Neural crest cell (in vitro differentiated cells): ENCODE measurements at regions not wholly inside any gene's neighbourhood (a gene's known extent, or its start where the extent isn't known, plus 50 kb on each side); places are given as distances from the start of the nearest gene placed in this dataset.

Experiments used
- DNase-seq: peaks from one replicate; pipeline ENCODE4 v3.0.0; 2021; ENCODE audit warnings: low read depth, mixed read lengths, low spot score
- H3K27ac Mint-ChIP-seq: one replicate; pipeline ENCODE4 v1.8.0; 2021; ENCODE audit warnings: mild to moderate bottlenecking, mixed read lengths; ENCODE audit not compliant: unreplicated experiment
- H3K27me3 Mint-ChIP-seq: 2 replicates; pipeline ENCODE4 v1.8.0; 2021; ENCODE audit warnings: low read depth, mild to moderate bottlenecking, mixed read lengths
- H3K36me3 Mint-ChIP-seq: 2 replicates; pipeline ENCODE4 v1.8.0; 2021; ENCODE audit warnings: low read depth, mild to moderate bottlenecking, mixed read lengths
- H3K4me1 Mint-ChIP-seq: 2 replicates; pipeline ENCODE4 v1.8.0; 2021; ENCODE audit warnings: mixed read lengths
- H3K4me3 Mint-ChIP-seq: one replicate; pipeline ENCODE4 v1.8.0; 2021; ENCODE audit warnings: mild to moderate bottlenecking, mixed read lengths
- H3K9me3 Mint-ChIP-seq: 2 replicates; pipeline ENCODE4 v1.8.0; 2021; ENCODE audit warnings: mixed read lengths
- TF ChIP-seq, protein P1 (sequence below): fragments of 200-600 bp; sonication (generic); conservative IDR thresholded peaks from 2 replicates; pipeline ENCODE4 v1.5.0; 2021; ENCODE audit warnings: antibody characterized with exemption, mild to moderate bottlenecking

DNA sequence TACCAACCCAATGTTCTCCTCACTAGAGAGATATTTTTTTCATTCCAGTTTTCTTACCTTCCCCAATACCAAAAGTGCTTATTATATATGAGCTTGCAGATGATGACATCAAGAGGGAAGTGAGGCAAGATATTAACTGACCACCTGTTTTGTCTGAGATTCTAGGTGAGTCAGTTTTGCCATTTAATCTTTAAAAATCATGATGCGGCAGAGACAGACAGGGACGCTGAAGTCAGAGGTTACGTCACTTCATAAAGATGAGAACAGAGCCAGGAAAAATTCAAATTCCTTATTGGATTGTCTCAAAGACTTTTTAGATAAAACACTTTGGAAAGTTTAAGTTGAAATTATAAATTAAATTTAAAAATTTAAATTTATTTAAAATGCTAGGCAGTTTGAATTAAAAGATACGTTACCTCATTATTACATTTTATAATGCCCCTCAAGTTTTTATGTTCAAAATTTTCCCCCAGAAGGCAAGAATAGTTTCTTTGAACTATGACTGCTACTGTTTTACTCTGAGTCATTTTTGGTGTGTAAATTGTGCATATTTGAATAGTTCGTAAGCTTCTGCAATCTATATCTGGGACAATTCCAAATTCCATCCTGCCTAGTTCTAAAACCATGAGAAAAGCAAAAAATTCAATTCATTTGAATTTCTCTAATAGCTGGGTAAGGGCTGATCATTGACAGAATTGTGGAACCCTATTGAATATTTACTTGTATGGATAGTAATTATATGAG, 839.6 kb upstream of the GOT2 start:
- Mint-ChIP-seq H3K36me3 (no peaks in the 10 kb centered on the region), H3K27me3 (no peaks in the 10 kb centered on the region), H3K9me3 (no peaks in the 10 kb centered on the region), H3K4me1 (peaks cover 6% of the 10 kb centered on the region), H3K4me3 (no peak overlapping the region), H3K27ac (no peak overlapping the region)
- DNase-seq = no peak
- TF ChIP-seq, protein P1, sequence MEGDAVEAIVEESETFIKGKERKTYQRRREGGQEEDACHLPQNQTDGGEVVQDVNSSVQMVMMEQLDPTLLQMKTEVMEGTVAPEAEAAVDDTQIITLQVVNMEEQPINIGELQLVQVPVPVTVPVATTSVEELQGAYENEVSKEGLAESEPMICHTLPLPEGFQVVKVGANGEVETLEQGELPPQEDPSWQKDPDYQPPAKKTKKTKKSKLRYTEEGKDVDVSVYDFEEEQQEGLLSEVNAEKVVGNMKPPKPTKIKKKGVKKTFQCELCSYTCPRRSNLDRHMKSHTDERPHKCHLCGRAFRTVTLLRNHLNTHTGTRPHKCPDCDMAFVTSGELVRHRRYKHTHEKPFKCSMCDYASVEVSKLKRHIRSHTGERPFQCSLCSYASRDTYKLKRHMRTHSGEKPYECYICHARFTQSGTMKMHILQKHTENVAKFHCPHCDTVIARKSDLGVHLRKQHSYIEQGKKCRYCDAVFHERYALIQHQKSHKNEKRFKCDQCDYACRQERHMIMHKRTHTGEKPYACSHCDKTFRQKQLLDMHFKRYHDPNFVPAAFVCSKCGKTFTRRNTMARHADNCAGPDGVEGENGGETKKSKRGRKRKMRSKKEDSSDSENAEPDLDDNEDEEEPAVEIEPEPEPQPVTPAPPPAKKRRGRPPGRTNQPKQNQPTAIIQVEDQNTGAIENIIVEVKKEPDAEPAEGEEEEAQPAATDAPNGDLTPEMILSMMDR = no peak

DNA sequence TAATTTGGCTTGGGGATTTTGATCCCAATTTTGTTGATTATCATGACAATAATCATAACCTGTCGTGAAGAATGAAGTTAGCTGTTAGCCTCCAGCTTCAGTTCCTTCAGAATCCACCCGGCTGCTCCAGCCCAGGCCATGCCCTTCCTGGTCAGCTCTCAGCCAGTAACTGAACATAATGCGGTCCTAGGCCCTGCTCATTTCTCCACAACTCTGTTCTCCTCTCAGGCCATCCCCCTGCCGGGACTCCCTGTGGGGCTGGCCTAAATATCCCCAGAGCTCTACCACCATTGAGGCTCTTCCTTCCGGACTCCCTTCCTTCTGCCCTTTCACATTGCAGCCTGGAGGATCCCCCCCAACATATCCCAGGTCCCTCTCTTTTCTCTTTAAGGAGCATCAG, 833.4 kb upstream of the GOT2 start:
- no peak overlapping the region for H3K4me3 Mint-ChIP-seq
- peaks cover 11% of the 10 kb centered on the region for H3K4me1 Mint-ChIP-seq
- no peak overlapping the region for H3K27ac Mint-ChIP-seq
- peaks cover 2% of the 10 kb centered on the region for H3K9me3 Mint-ChIP-seq
- TF ChIP-seq, protein P1 = no peak
- no peak for DNase-seq
- H3K27me3 Mint-ChIP-seq = no peaks in the 10 kb centered on the region
- H3K36me3 Mint-ChIP-seq = peaks cover 2% of the 10 kb centered on the region

DNA sequence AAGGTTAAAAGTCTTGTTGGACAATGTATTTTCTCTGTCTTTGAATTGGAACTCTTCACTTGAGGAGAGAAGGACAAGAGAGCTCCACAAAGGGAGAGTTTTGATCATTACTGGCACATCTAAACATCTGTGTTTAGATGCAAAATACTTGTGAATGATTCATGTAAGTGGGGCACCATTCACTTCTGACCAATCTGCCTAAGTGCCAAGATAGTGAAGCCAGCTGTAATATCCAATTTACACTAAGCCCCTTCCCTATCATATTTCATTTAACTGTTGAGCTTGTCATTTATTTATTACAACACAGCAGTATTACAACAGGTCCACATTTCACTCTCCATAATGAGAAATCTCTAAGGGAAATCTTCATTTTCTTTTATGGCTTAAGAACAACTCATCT, 832.3 kb upstream of the GOT2 start:
- Mint-ChIP-seq H3K27ac (no peak overlapping the region), H3K9me3 (peaks cover 2% of the 10 kb centered on the region), H3K27me3 (no peaks in the 10 kb centered on the region), H3K4me1 (peaks cover 11% of the 10 kb centered on the region), H3K4me3 (no peak overlapping the region), H3K36me3 (peaks cover 2% of the 10 kb centered on the region)
- TF ChIP-seq, protein P1 = no peak
- DNase-seq = no peak

DNA sequence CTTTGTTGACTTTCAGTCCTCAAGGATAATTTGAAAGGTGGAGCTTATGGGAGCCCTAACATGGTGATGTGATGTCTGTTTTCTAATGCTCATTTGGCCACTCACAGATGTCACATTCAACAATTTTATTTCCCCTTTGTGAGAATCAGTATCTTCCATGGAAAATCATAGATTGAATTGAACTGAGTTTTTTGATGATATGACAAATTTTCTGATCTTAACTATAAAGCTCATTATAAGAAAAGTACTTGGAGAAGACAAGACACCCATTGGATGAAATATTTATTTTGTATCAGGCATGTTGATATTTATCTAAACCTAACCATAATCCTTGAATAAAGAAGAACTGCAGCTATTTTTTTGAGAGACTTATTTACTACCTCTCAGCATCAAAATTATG, 824.6 kb upstream of the GOT2 start:
- no peak for DNase-seq
- no peaks in the 10 kb centered on the region for H3K36me3 Mint-ChIP-seq
- H3K9me3 Mint-ChIP-seq = peaks cover 4% of the 10 kb centered on the region
- no peak overlapping the region for H3K4me3 Mint-ChIP-seq
- H3K27me3 Mint-ChIP-seq = no peaks in the 10 kb centered on the region
- H3K27ac Mint-ChIP-seq = no peak overlapping the region
- TF ChIP-seq, protein P1 = no peak
- H3K4me1 Mint-ChIP-seq = no peaks in the 10 kb centered on the region

DNA sequence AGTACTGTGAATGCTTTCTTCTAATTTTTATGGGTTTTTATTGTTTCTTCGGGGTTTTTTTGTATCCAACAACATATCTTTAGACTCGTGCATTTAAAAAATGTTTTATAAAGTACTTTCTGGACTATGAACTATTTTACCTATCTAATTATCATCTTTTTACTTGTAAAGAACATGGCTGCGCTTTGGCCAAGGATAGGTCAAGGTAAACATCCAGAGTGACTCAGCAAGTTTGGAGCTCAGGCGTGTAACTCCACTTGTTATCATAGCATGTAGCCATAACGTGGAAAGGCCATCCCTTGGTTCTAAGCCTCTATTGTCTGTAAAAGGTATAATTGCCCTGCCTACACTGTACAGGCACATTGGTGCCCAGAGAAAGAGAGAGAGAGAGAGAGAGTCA, 818.0 kb upstream of the GOT2 start:
- Mint-ChIP-seq H3K4me3 (no peak overlapping the region), H3K36me3 (no peaks in the 10 kb centered on the region), H3K9me3 (peaks cover 2% of the 10 kb centered on the region), H3K27ac (no peak overlapping the region), H3K27me3 (no peaks in the 10 kb centered on the region), H3K4me1 (no peaks in the 10 kb centered on the region)
- TF ChIP-seq, protein P1 = no peak
- DNase-seq = no peak
